ENCODE measurements at regions not wholly inside any gene's neighbourhood (a gene's known extent, or its start where the extent isn't known, plus 50 kb on each side); places are given as distances from the start of the nearest gene placed in this dataset.

- no peaks in the 10 kb centered on the region for H3K9me2 ChIP-seq (ENCODE audit: insufficient read depth, low read length)
- intact Hi-C loops (cut with micrococcal nuclease; ENCODE audit: unreplicated experiment), result no loop called here
- H3K36me3 ChIP-seq (ENCODE audit: insufficient read depth, low read length), result no peaks in the 10 kb centered on the region
- no peak overlapping the region for H3K27ac ChIP-seq (ENCODE audit: low read depth, low read length, poor library complexity, severe bottlenecking)
- peak; percentile 60 for TF ChIP-seq CTCF (conservative IDR thresholded peaks at IDR 0.05; ENCODE audit: low read length)
- no peak for TF ChIP-seq EZH2phosphoT487 (IDR thresholded peaks at IDR 0.05; ENCODE audit: borderline replicate concordance, low read depth, low read length)
- no peak overlapping the region for H3K4me2 ChIP-seq (ENCODE audit: low read length)
- ChIA-PET POLR2A (interaction anchor here (0.9 to 1.4 kb wide), 2 partner anchors 8 to 10 kb away, joined by 4 read pairs; no protein-coding TSS in a partner anchor), CTCF (ENCODE audit: unreplicated experiment) (no interaction called here)
- no peaks in the 10 kb centered on the region for H4K20me1 ChIP-seq (ENCODE audit: insufficient read depth, low read length)
- no peak overlapping the region for H3K4me3 ChIP-seq (ENCODE audit: low read depth, low read length, poor library complexity, severe bottlenecking)
- no TSS peak for BruUV-seq (replicated peaks)
- no peak overlapping the region for H2AFZ ChIP-seq (ENCODE audit: low read length)
- no peaks in the 10 kb centered on the region for H3K4me1 ChIP-seq (ENCODE audit: insufficient read depth, low read length, poor library complexity, severe bottlenecking)
- H3K79me2 ChIP-seq (ENCODE audit: insufficient read depth, low read depth, low read length), result no peaks in the 10 kb centered on the region
- H3K9me3 ChIP-seq (ENCODE audit: low read length), result no peaks in the 10 kb centered on the region
- DNase-seq (ENCODE audit: low spot score), result peak; percentile 30
Observed at GRCh38 chr3:5568451-5568850, 380.9 kb downstream of the EDEM1 start.

DNA sequence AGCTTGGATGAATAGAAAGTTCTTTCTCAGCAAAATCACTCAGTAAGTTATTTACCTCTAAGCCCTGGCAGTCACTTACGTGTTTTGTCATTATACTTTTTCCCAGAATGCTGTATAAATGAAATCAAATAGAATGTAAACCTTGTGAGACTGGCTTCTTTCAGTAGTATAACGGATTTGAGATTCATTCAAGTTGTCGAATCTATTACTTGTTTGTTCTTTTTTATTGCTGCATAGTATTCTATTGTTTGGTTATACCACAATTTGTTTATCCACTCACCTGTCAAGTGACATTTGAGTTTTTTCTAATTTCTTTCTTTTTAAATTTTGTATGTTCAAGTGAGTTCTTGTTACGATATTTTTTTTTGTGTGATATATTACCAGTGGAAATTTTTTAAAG is 381.6 kb downstream of the EDEM1 start:
- no peak overlapping the region for H3K4me3 ChIP-seq (ENCODE audit: low read depth, low read length, poor library complexity, severe bottlenecking)
- BruUV-seq (replicated peaks), result no TSS peak
- no peaks in the 10 kb centered on the region for H3K9me2 ChIP-seq (ENCODE audit: insufficient read depth, low read length)
- ChIA-PET POLR2A (interaction anchor here (0.5 to 1.4 kb wide), 2 partner anchors 9 to 75 kb away, joined by 4 read pairs; no protein-coding TSS in a partner anchor), CTCF (ENCODE audit: unreplicated experiment) (no interaction called here)
- no peaks in the 10 kb centered on the region for H3K79me2 ChIP-seq (ENCODE audit: insufficient read depth, low read depth, low read length)
- no peaks in the 10 kb centered on the region for H3K9me3 ChIP-seq (ENCODE audit: low read length)
- H2AFZ ChIP-seq (ENCODE audit: low read length), result no peak overlapping the region
- H3K4me2 ChIP-seq (ENCODE audit: low read length), result no peak overlapping the region
- intact Hi-C loops (cut with micrococcal nuclease; ENCODE audit: unreplicated experiment), result no loop called here
- no peaks in the 10 kb centered on the region for H3K4me1 ChIP-seq (ENCODE audit: insufficient read depth, low read length, poor library complexity, severe bottlenecking)
- no peak overlapping the region for H3K27ac ChIP-seq (ENCODE audit: low read depth, low read length, poor library complexity, severe bottlenecking)
- no peak for DNase-seq (ENCODE audit: low spot score)
- H3K36me3 ChIP-seq (ENCODE audit: insufficient read depth, low read length), result no peaks in the 10 kb centered on the region
- H4K20me1 ChIP-seq (ENCODE audit: insufficient read depth, low read length), result no peaks in the 10 kb centered on the region
- no peak for TF ChIP-seq CTCF (conservative IDR thresholded peaks at IDR 0.05; ENCODE audit: low read length)
- no peak for TF ChIP-seq EZH2phosphoT487 (IDR thresholded peaks at IDR 0.05; ENCODE audit: borderline replicate concordance, low read depth, low read length)

GRCh38 chr3:5572168-5572567 is 384.7 kb downstream of the EDEM1 start:
- Histone ChIP-seq H3K9me2 (ENCODE audit: insufficient read depth, low read length) (no peaks in the 10 kb centered on the region), H3K4me2 (ENCODE audit: low read length) (no peak overlapping the region), H3K4me1 (ENCODE audit: insufficient read depth, low read length, poor library complexity, severe bottlenecking) (no peaks in the 10 kb centered on the region), H3K4me3 (ENCODE audit: low read depth, low read length, poor library complexity, severe bottlenecking) (no peak overlapping the region), H4K20me1 (ENCODE audit: insufficient read depth, low read length) (no peaks in the 10 kb centered on the region), H3K9me3 (ENCODE audit: low read length) (no peaks in the 10 kb centered on the region), H3K79me2 (ENCODE audit: insufficient read depth, low read depth, low read length) (no peaks in the 10 kb centered on the region), H3K27ac (ENCODE audit: low read depth, low read length, poor library complexity, severe bottlenecking) (no peak overlapping the region), H3K36me3 (ENCODE audit: insufficient read depth, low read length) (no peaks in the 10 kb centered on the region), H2AFZ (ENCODE audit: low read length) (no peak overlapping the region)
- DNase-seq (ENCODE audit: low spot score), result no peak
- intact Hi-C loops (cut with micrococcal nuclease; ENCODE audit: unreplicated experiment), result no loop called here
- no peak for TF ChIP-seq CTCF (conservative IDR thresholded peaks at IDR 0.05; ENCODE audit: low read length)
- TF ChIP-seq EZH2phosphoT487 (IDR thresholded peaks at IDR 0.05; ENCODE audit: borderline replicate concordance, low read depth, low read length), result no peak
- BruUV-seq (replicated peaks), result no TSS peak
- CTCF ChIA-PET (ENCODE audit: unreplicated experiment), result no interaction called here
- POLR2A ChIA-PET, result no interaction called here

All from OCI-LY7 (cell line).